ENCODE measurements at regions not wholly inside any gene's neighbourhood (a gene's known extent, or its start where the extent isn't known, plus 50 kb on each side); places are given as distances from the start of the nearest gene placed in this dataset.

- no peak overlapping the region for H3K4me2 ChIP-seq (ENCODE audit: low read length)
These were observed 103.0 kb downstream of the SPATA31D1 start for GRCh38 chr9:82091610-82092009.

More at GRCh38 chr9:82091610-82092009, 103.0 kb downstream of the SPATA31D1 start:
- ChIA-PET CTCF (no interaction called here), RAD21 (ENCODE audit: low non-redundant PET in 1 of 2, low total read pairs in 2 of 2, uncharacterized antibody in 2 of 2, unreplicated experiment in 2 of 2) (no interaction called here), POLR2A (no interaction called here)
- ATAC-seq = no peak
- H3K4me1 ChIP-seq (ENCODE audit: control insufficient read depth in 1 of 2, insufficient read depth in 2 of 2, low read length in 2 of 2) = no peaks in the 10 kb centered on the region
- intact Hi-C loops (cut with micrococcal nuclease) = no loop called here
- H3K27ac ChIP-seq (ENCODE audit: low read depth, low read length) = no peak overlapping the region
- no peaks in the 10 kb centered on the region for H3K9me3 ChIP-seq (ENCODE audit: control insufficient read depth in 1 of 2, insufficient read depth in 1 of 2, low read depth in 1 of 2, low read length in 2 of 2)
- H3K9me2 ChIP-seq (ENCODE audit: insufficient read depth) = no peaks in the 10 kb centered on the region
- no peaks in the 10 kb centered on the region for H3K36me3 ChIP-seq (ENCODE audit: control insufficient read depth in 1 of 2, insufficient read depth in 2 of 2, low read length in 2 of 2)
- no peaks in the 10 kb centered on the region for H4K20me1 ChIP-seq (ENCODE audit: insufficient read depth)
- H2AFZ ChIP-seq (ENCODE audit: low read depth, low read length, poor library complexity, severe bottlenecking) = no peak overlapping the region
- no peaks in the 10 kb centered on the region for H3K27me3 ChIP-seq (ENCODE audit: insufficient read depth, low read length)
- H3K79me2 ChIP-seq (ENCODE audit: insufficient read depth, low read length) = no peaks in the 10 kb centered on the region
- no TSS peak for BruUV-seq (replicated peaks)
- no peak for TF ChIP-seq EZH2 (IDR thresholded peaks at IDR 0.05)
- TF ChIP-seq CBX3 (IDR thresholded peaks at IDR 0.05; ENCODE audit: low read depth) = no peak
- no peak for TF ChIP-seq CEBPB (IDR thresholded peaks at IDR 0.05; ENCODE audit: low read depth)
- TF ChIP-seq FOSL1 (IDR thresholded peaks at IDR 0.05; ENCODE audit: low read depth) = no peak
- TF ChIP-seq SIN3A (IDR thresholded peaks at IDR 0.05; ENCODE audit: low read depth) = no peak
- TF ChIP-seq, protein P1, sequence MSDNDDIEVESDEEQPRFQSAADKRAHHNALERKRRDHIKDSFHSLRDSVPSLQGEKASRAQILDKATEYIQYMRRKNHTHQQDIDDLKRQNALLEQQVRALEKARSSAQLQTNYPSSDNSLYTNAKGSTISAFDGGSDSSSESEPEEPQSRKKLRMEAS (IDR thresholded peaks at IDR 0.05) = no peak
- TF ChIP-seq EGR1 (IDR thresholded peaks at IDR 0.05; ENCODE audit: low read depth) = no peak
- no peak for TF ChIP-seq REST (IDR thresholded peaks at IDR 0.05; ENCODE audit: low read depth)
- no peak for TF ChIP-seq YY1 (IDR thresholded peaks at IDR 0.05; ENCODE audit: extremely low read depth, insufficient replicate concordance, low read depth, low read length)
- no peak for TF ChIP-seq JUND (IDR thresholded peaks at IDR 0.05)
- TF ChIP-seq POLR2A (IDR thresholded peaks at IDR 0.05; ENCODE audit: borderline replicate concordance, extremely low read depth, insufficient read depth, insufficient read length) = no peak
- no peak for TF ChIP-seq RAD21 (IDR thresholded peaks at IDR 0.05; ENCODE audit: low read depth)
- no peak for TF ChIP-seq EZH2phosphoT487 (IDR thresholded peaks at IDR 0.05; ENCODE audit: borderline replicate concordance)
- DNase-seq (ENCODE audit: low read depth, low spot score) = no peak
- H3K9ac ChIP-seq (ENCODE audit: low read length) = no peak overlapping the region
- no peak overlapping the region for H3K4me3 ChIP-seq (replicated peaks in 1 of 2; ENCODE audit: low read depth in 1 of 2, low read length in 2 of 2)
